K562 (cell line): ENCODE measurements at regions not wholly inside any gene's neighbourhood (a gene's known extent, or its start where the extent isn't known, plus 50 kb on each side); places are given as distances from the start of the nearest gene placed in this dataset.

ENCODE experiments used
- ARID4B ChIP-seq: sonication (generic); formaldehyde crosslinking; IDR thresholded peaks from 2 replicates; pipeline ENCODE4 v1.8.0; 2022; ENCODE audit warnings: mild to moderate bottlenecking, missing genetic modification reagents
- CEBPG ChIP-seq, 3 experiments: fragments of 200-800 bp in 1 of 3; sonication (Bioruptor generic) in 1 of 3; sonication (generic) in 1 of 3; formaldehyde crosslinking in 1 of 3; IDR thresholded peaks in 2 of 3; conservative IDR thresholded peaks in 1 of 3; 2 replicates each; pipeline versions ENCODE4 v1.6.1 to v1.8.0; 2016 to 2022; ENCODE audit warnings: missing compliant biosample characterization in 2 of 3, missing genetic modification characterization in 2 of 3, mild to moderate bottlenecking in 1 of 3, missing genetic modification reagents in 1 of 3
- E2F3 ChIP-seq: fragments of 250-450 bp; sonication (Bioruptor Pico); IDR thresholded peaks from 2 replicates; pipeline ENCODE4 v1.4.0; 2020; ENCODE audit warnings: mild to moderate bottlenecking
- ETS2 ChIP-seq: IDR thresholded peaks from 2 replicates; pipeline ENCODE4 v1.6.1; 2016; ENCODE audit warnings: borderline replicate concordance, missing genetic modification characterization, mild to moderate bottlenecking, moderate library complexity, missing compliant biosample characterization; ENCODE audit not compliant: poor library complexity, severe bottlenecking
- ETV6 ChIP-seq, 3 experiments: fragments of 150-350 bp in 1 of 3; sonication (generic) in 1 of 3; formaldehyde crosslinking in 1 of 3; IDR thresholded peaks; 2 replicates each; pipeline versions ENCODE4 v1.6.1 to v1.8.0; 2014 to 2022; ENCODE audit warnings: borderline replicate concordance in 2 of 3, low read depth in 2 of 3, antibody characterized with exemption in 1 of 3, low read length in 1 of 3, mild to moderate bottlenecking in 1 of 3, missing genetic modification reagents in 1 of 3
- HNRNPUL1 ChIP-seq: fragments of 200-400 bp; formaldehyde crosslinking; IDR thresholded peaks from 2 replicates; pipeline ENCODE4 v1.6.1; 2017; ENCODE audit warnings: low read length
- JUNB ChIP-seq: fragments of 450-650 bp; formaldehyde crosslinking; conservative IDR thresholded peaks from 2 replicates; pipeline ENCODE4 v1.4.0; 2020; ENCODE audit warnings: mild to moderate bottlenecking
- NBN ChIP-seq: fragments of 450-650 bp; IDR thresholded peaks from 2 replicates; pipeline ENCODE4 v1.6.1; 2016; ENCODE audit warnings: low read depth, mild to moderate bottlenecking
- NONO ChIP-seq, 2 experiments: fragments of 200-400 bp in 1 of 2; fragments of 450-650 bp in 1 of 2; formaldehyde crosslinking in 1 of 2; IDR thresholded peaks; 2 replicates each; pipeline ENCODE4 v1.6.1; 2017; ENCODE audit warnings: low read depth in 2 of 2, mild to moderate bottlenecking in 2 of 2, moderate library complexity in 2 of 2, low read length in 1 of 2
- RAD21 ChIP-seq, 2 experiments: fragments of 250-450 bp in 1 of 2; fragments of 450-650 bp in 1 of 2; sonication (Bioruptor Pico) in 1 of 2; formaldehyde crosslinking in 1 of 2; IDR thresholded peaks in 1 of 2; conservative IDR thresholded peaks in 1 of 2; 2 replicates each; pipeline versions ENCODE4 v1.4.0 to v1.8.0; 2020 to 2022; ENCODE audit warnings: mild to moderate bottlenecking in 2 of 2, moderate library complexity in 1 of 2
- RFX5 ChIP-seq: IDR thresholded peaks from 2 replicates; pipeline ENCODE4 v1.6.1; 2011; ENCODE audit warnings: low read depth, mild to moderate bottlenecking, improper control_type of control experiment, low read length
- SLC30A9 ChIP-seq: fragments of 250-450 bp; sonication (Bioruptor Pico); IDR thresholded peaks from 2 replicates; pipeline ENCODE4 v1.8.0; 2022; ENCODE audit warnings: mild to moderate bottlenecking, moderate library complexity
- TAF7 ChIP-seq: fragments of 450-650 bp; IDR thresholded peaks from 2 replicates; pipeline ENCODE4 v1.6.1; 2016; ENCODE audit warnings: missing genetic modification characterization, missing compliant biosample characterization
- ZNF197 ChIP-seq: fragments of 200-800 bp; sonication (Bioruptor generic); IDR thresholded peaks from 2 replicates; pipeline ENCODE4 v1.6.1; 2016; ENCODE audit warnings: low read depth, missing genetic modification characterization, missing compliant biosample characterization
- ZNF212 ChIP-seq: fragments of 450-650 bp; formaldehyde crosslinking; IDR thresholded peaks from 2 replicates; pipeline ENCODE4 v1.4.0; 2020; ENCODE audit warnings: mild to moderate bottlenecking
- ZNF347 ChIP-seq: fragments of 450-650 bp; formaldehyde crosslinking; IDR thresholded peaks from 2 replicates; pipeline ENCODE4 v1.4.0; 2020; ENCODE audit warnings: low read depth, mild to moderate bottlenecking, moderate library complexity
- ZNF384 ChIP-seq: IDR thresholded peaks from 2 replicates; pipeline ENCODE4 v1.6.1; 2012; ENCODE audit warnings: low read depth, low read length, improper control_type of control experiment
- ZNF584 ChIP-seq: fragments of 200-800 bp; sonication (Bioruptor generic); IDR thresholded peaks from 2 replicates; pipeline ENCODE4 v1.6.1; 2016; ENCODE audit warnings: low read depth, mild to moderate bottlenecking, missing genetic modification characterization, missing compliant biosample characterization
- ZNF589 ChIP-seq: fragments of 200-800 bp; sonication (Bioruptor generic); IDR thresholded peaks from 2 replicates; pipeline ENCODE4 v1.6.1; 2016; ENCODE audit warnings: low read depth, missing genetic modification characterization, missing compliant biosample characterization
- ZNF696 ChIP-seq: fragments of 250-450 bp; sonication (Bioruptor Pico); conservative IDR thresholded peaks from 2 replicates; pipeline ENCODE4 v1.4.0; 2020; ENCODE audit warnings: mild to moderate bottlenecking, moderate library complexity

- peak; percentile 95 for TF ChIP-seq ZNF589
- TF ChIP-seq CEBPG (CRISPR knock-in tag; IDR thresholded peaks at IDR 0.05): no peak
- TF ChIP-seq CEBPG (tag; conservative IDR thresholded peaks at IDR 0.05 in 1 of 2, IDR thresholded peaks at IDR 0.05 in 1 of 2): no peak
- no peak for TF ChIP-seq SLC30A9 (CRISPR knock-in tag)
- TF ChIP-seq NBN: no peak
- no peak for TF ChIP-seq RFX5
- no peak for TF ChIP-seq ZNF212 (CRISPR knock-in tag)
- TF ChIP-seq RAD21 (CRISPR knock-in tag; conservative IDR thresholded peaks at IDR 0.05 in 1 of 2, IDR thresholded peaks at IDR 0.05 in 1 of 2): no peak
- TF ChIP-seq NONO (IDR thresholded peaks at IDR 0.05; ENCODE audit: low read depth in 2 of 2, low read length in 1 of 2): no peak
- TF ChIP-seq ZNF584 (CRISPR knock-in tag): peak; percentile 91
- TF ChIP-seq ETS2 (tag): no peak
- TF ChIP-seq TAF7 (tag): no peak
- no peak for TF ChIP-seq ARID4B (CRISPR knock-in tag)
- no peak for TF ChIP-seq ETV6 (IDR thresholded peaks at IDR 0.05; ENCODE audit: borderline replicate concordance in 1 of 2, low read depth in 2 of 2, low read length in 1 of 2)
- no peak for TF ChIP-seq ETV6 (CRISPR knock-in tag; IDR thresholded peaks at IDR 0.05; ENCODE audit: borderline replicate concordance)
- no peak for TF ChIP-seq ZNF197 (CRISPR knock-in tag)
- no peak for TF ChIP-seq ZNF384
- TF ChIP-seq JUNB (CRISPR knock-in tag): 0 out of 2 replicates have a peak, but pooled peaks have one; percentile 47
- no peak for TF ChIP-seq ZNF696 (CRISPR knock-in tag)
- TF ChIP-seq ZNF347 (CRISPR knock-in tag): no peak
- no peak; the same call in 1 of the 2 replicates for TF ChIP-seq E2F3
- no peak for TF ChIP-seq HNRNPUL1
These were observed 233.8 kb upstream of the SPRED2 start (continued) for GRCh38 chr2:65666156-65666725.
